ENCODE measurements at regions not wholly inside any gene's neighbourhood (a gene's known extent, or its start where the extent isn't known, plus 50 kb on each side); places are given as distances from the start of the nearest gene placed in this dataset.
"Not testable (repeated sequence)": the region's sequence is repeated elsewhere in the genome, so short reads cannot be mapped to it uniquely, and the experiment has no call there.

- not testable (repeated sequence) for TF ChIP-seq POLR2A (IDR thresholded peaks at IDR 0.05; ENCODE audit: low read depth, low read length); TAF1 (IDR thresholded peaks at IDR 0.05; ENCODE audit: borderline replicate concordance, low read depth, low read length)
These were observed 115.6 kb upstream of the ATXN1 start for GRCh38 chr6:16876852-16877251.
